Left lung (tissue), 4 donors: ENCODE measurements at regions not wholly inside any gene's neighbourhood (a gene's known extent, or its start where the extent isn't known, plus 50 kb on each side); places are given as distances from the start of the nearest gene placed in this dataset.

Experiments
- ATAC-seq: fragments of 200-7000 bp; cut with Tn5 transposase; one replicate; pipeline ENCODE4 v1.9.1; 2020; ENCODE audit warnings: moderate library complexity
- DNase-seq, 4 donors: peaks; one replicate each; pipeline ENCODE4 v3.0.0-alpha.2; 2013 to 2020
- H3K27ac ChIP-seq, 2 donors: fragments of 200-600 bp; sonication (generic) in 1 of 2; one replicate each; pipeline versions ENCODE4 v1.5.0 to v1.8.0; 2020 to 2021
- H3K27me3 ChIP-seq, 2 donors: fragments of 200-600 bp; sonication (generic) in 1 of 2; one replicate each; pipeline versions ENCODE4 v1.5.0 to v1.8.0; 2020 to 2021
- H3K36me3 ChIP-seq, 2 donors: fragments of 200-600 bp; sonication (generic) in 1 of 2; one replicate each; pipeline versions ENCODE4 v1.5.0 to v1.8.0; 2020 to 2021
- H3K4me1 ChIP-seq, 2 donors: fragments of 200-600 bp; one replicate each; pipeline ENCODE4 v1.8.0; 2021
- H3K4me3 ChIP-seq, 2 donors: fragments of 200-600 bp; sonication (generic) in 1 of 2; one replicate each; pipeline versions ENCODE4 v1.5.0 to v1.8.0; 2020 to 2021; ENCODE audit warnings: mild to moderate bottlenecking in 1 of 2
- H3K9me3 ChIP-seq, 2 donors: fragments of 200-600 bp; sonication (generic) in 1 of 2; one replicate each; pipeline versions ENCODE4 v1.5.0 to v1.8.0; 2020 to 2021
- CTCF ChIP-seq, 2 donors: fragments of 200-600 bp; sonication (generic) in 1 of 2; IDR thresholded peaks; one replicate each; pipeline versions ENCODE4 v1.5.0 to v1.8.0; 2021; ENCODE audit warnings: antibody characterized with exemption in 2 of 2
- intact Hi-C, 2 donors: fragments of 100-400 bp; cut with DNase I; formaldehyde crosslinking; loops; one replicate each; pipeline versions ENCODE4 v1.11.2 to v1.14.2; 2022
- donor health status: DM: no; HTN: yes; CAD: no.
- donor health status: DM: no; HTN: no; CAD: no.

- Histone ChIP-seq H3K4me3 (no peak overlapping the region), H3K36me3 (no peaks in the 10 kb centered on the region), H3K27ac (no peak overlapping the region), H3K9me3 (no peaks in the 10 kb centered on the region), H3K27me3 (no peaks in the 10 kb centered on the region), H3K4me1 (no peaks in the 10 kb centered on the region)
- no peak for TF ChIP-seq CTCF (IDR thresholded peaks at IDR 0.05)
- ATAC-seq (no peak), DNase-seq (no peak)
- intact Hi-C loops, result no loop called here
Observed at GRCh38 chr13:89746554-89746953, 1600.9 kb upstream of the MIR17HG start.

GRCh38 chr13:89748716-89749115 is 1598.8 kb upstream of the MIR17HG start:
- TF ChIP-seq CTCF (IDR thresholded peaks at IDR 0.05), result no peak
- Histone ChIP-seq H3K36me3 (no peaks in the 10 kb centered on the region), H3K27ac (no peak overlapping the region), H3K4me3 (no peak overlapping the region), H3K27me3 (no peaks in the 10 kb centered on the region), H3K9me3 (no peaks in the 10 kb centered on the region), H3K4me1 (no peaks in the 10 kb centered on the region)
- DNase-seq, result no peak
- intact Hi-C loops, result no loop called here
- ATAC-seq, result no peak

DNA sequence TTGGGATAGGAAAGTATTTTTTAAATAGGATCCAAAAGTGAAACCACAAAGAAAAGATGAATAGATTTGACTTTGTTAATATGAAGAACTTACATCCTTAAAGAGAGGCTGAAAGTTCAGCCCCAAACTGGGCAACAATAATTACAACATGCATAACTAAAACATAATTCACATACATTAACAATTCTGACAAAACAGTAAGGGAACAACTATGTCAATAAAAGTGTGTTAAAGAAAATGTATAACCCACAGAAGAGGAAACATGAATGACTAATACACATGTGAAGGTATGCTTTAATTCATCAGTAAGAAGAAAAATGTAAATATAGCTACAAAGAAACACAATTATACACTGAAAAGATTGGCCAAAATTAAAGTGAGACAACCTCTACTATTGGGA is 1597.6 kb upstream of the MIR17HG start:
- intact Hi-C loops, result no loop called here
- Histone ChIP-seq H3K27ac (no peak overlapping the region), H3K36me3 (no peaks in the 10 kb centered on the region), H3K9me3 (no peaks in the 10 kb centered on the region), H3K4me1 (no peaks in the 10 kb centered on the region), H3K4me3 (no peak overlapping the region), H3K27me3 (no peaks in the 10 kb centered on the region)
- DNase-seq, result no peak
- no peak for ATAC-seq
- no peak for TF ChIP-seq CTCF (IDR thresholded peaks at IDR 0.05)

DNA sequence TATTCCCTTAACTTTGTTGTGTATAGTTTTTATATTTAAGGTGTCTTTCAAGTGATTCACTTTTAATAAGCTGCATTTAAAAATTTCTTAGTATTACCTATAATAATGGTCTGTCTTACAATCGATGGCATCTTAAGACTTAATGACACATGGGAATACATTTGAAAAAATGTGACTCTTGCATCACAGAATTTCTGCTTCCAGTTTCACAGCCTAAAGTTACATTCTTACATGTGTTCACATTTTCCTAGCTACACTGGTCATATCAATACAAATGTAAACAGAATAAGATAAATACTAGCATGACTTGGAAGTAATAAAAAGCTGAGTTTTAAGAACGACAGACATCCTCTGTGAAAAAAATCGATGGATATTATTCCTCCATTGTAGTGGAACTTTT is 1597.1 kb upstream of the MIR17HG start:
- Histone ChIP-seq H3K4me1 (no peaks in the 10 kb centered on the region), H3K36me3 (no peaks in the 10 kb centered on the region), H3K4me3 (no peak overlapping the region), H3K27ac (no peak overlapping the region), H3K27me3 (no peaks in the 10 kb centered on the region), H3K9me3 (peaks cover 0 to 1% of the 10 kb centered on the region in 2 donors)
- ATAC-seq (no peak), DNase-seq (no peak)
- no peak for TF ChIP-seq CTCF (IDR thresholded peaks at IDR 0.05)
- intact Hi-C loops, result no loop called here

- Histone ChIP-seq H3K4me1 (no peaks in the 10 kb centered on the region), H3K27ac (no peak overlapping the region), H3K27me3 (no peaks in the 10 kb centered on the region), H3K4me3 (no peak overlapping the region), H3K9me3 (peaks cover 0 to 12% of the 10 kb centered on the region in 2 donors), H3K36me3 (no peaks in the 10 kb centered on the region)
- no peak for TF ChIP-seq CTCF (IDR thresholded peaks at IDR 0.05)
- intact Hi-C loops, result no loop called here
- ATAC-seq, result no peak
- DNase-seq, result no peak
Observed at GRCh38 chr13:89751432-89751930, 1596.0 kb upstream of the MIR17HG start.
